ENCODE measurements at regions not wholly inside any gene's neighbourhood (a gene's known extent, or its start where the extent isn't known, plus 50 kb on each side); places are given as distances from the start of the nearest gene placed in this dataset.
"Not testable (repeated sequence)": the region's sequence is repeated elsewhere in the genome, so short reads cannot be mapped to it uniquely, and the experiment has no call there.

- no peak for DNase-seq (ENCODE audit: extremely low read depth, low read depth)
- TF ChIP-seq CTCF (IDR thresholded peaks at IDR 0.05; ENCODE audit: low read depth, low read length), result no peak
Observed at GRCh38 chrX:44061968-44062614, 88.9 kb upstream of the NDP start.

- no peak for TF ChIP-seq CTCF (IDR thresholded peaks at IDR 0.05; ENCODE audit: low read depth, low read length)
- no peak for DNase-seq (ENCODE audit: extremely low read depth, low read depth)
Observed at GRCh38 chrX:44060221-44060620, 87.0 kb upstream of the NDP start.

- no peak for DNase-seq (ENCODE audit: extremely low read depth, low read depth)
- TF ChIP-seq CTCF (IDR thresholded peaks at IDR 0.05; ENCODE audit: low read depth, low read length), result no peak
Observed at GRCh38 chrX:44058339-44058738, 85.1 kb upstream of the NDP start.

- no peak for DNase-seq (ENCODE audit: extremely low read depth, low read depth)
- no peak for TF ChIP-seq CTCF (IDR thresholded peaks at IDR 0.05; ENCODE audit: low read depth, low read length)
Observed at GRCh38 chrX:44055638-44056037, 82.4 kb upstream of the NDP start.

GRCh38 chrX:44054863-44055601 lies 81.8 kb upstream of the NDP start:
- TF ChIP-seq CTCF (IDR thresholded peaks at IDR 0.05; ENCODE audit: low read depth, low read length), result no peak
- DNase-seq (ENCODE audit: extremely low read depth, low read depth), result no peak

GRCh38 chrX:44045106-44045505 lies 71.9 kb upstream of the NDP start:
- not testable (repeated sequence) for DNase-seq (ENCODE audit: extremely low read depth, low read depth)

GRCh38 chrX:44043496-44043895 lies 70.3 kb upstream of the NDP start:
- no peak for TF ChIP-seq CTCF (IDR thresholded peaks at IDR 0.05; ENCODE audit: low read depth, low read length)
- DNase-seq (ENCODE audit: extremely low read depth, low read depth), result no peak

- TF ChIP-seq CTCF (IDR thresholded peaks at IDR 0.05; ENCODE audit: low read depth, low read length), result no peak
- DNase-seq (ENCODE audit: extremely low read depth, low read depth), result no peak
Observed at GRCh38 chrX:44042751-44043150, 69.6 kb upstream of the NDP start.
